HG02973 (cell line): ENCODE measurements at regions not wholly inside any gene's neighbourhood (a gene's known extent, or its start where the extent isn't known, plus 50 kb on each side); places are given as distances from the start of the nearest gene placed in this dataset.

Experiments
- ATAC-seq: cut with Tn5 transposase; IDR thresholded peaks from one replicate; pipeline ENCODE4 v1.9.1; 2021; ENCODE audit warnings: moderate library complexity; ENCODE audit not compliant: unreplicated experiment

DNA sequence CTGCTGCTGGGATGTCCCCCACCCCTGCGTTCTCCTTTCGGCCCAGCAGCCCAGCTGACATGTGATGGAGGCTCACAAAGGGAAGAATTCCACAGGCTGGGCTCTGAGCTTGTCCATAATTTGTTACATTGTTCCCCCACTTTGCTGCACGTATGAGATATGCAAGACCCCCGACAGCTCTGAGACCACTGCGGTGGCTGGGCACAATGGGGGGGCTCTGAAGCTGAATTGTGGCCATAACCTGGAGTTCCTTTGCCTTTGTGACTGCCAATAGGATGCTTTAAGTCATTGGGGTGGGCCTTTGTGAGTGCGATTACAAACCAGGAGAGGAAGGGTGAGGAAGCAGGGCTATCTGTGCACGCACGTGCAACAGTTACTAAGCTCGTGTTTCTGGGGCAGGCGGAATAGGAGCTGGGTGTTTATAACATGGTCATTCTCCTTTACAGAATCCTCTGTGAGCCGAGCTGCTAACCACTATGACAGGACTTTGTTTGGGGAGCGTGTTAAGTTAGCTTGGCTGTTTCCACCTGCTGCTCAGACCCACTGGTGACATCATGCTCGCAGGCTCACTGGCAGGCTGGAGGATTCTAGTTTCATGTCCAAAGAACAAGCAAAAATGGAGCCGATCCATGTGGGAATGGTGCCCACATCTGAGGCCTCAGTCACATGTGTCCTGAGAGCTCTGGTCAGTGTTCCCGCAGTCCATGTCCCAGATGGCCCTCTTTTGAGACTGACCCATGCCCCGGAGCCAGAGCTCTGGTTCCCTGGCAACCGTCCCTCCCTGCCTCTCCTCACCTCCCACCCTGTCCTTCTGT is 208.3 kb upstream of the SALL1 start:
- no peak for ATAC-seq

DNA sequence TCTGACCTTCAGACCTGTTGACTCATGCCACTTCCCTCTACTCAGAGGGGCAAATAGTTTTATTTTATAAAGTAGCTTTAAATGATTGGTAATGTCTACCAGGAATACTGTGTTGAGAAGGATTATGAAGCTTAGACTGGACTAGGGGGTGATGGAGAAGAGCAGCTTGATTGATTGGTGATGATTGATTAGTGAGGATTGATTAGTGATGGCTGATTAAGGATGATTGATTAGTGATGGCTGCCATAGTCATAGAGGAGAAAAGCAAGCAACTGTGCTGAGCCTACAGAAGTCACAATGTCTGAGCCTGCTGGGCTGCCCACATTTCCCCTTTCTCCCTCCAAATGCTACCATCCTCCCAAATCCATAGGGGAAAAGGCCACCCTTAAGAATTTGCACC is 206.8 kb upstream of the SALL1 start:
- no peak for ATAC-seq

DNA sequence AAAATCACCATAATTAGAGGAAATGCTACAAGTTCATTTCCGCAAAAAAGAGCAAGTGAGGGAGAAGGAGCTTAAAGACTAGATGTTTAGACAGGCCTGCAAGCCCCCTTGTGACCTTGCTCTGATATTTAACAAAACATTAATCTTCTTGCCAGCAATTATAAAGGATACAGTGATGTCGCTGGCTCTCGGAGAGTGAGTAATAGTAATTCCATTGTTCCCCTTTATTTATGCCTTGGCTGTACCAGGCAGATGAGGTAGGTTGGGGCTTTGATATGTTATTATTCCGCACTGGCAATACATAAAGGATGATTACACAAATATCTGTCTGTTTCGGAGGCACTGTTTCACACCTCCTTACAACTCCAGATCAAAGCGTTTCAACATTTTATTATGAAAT is 204.8 kb upstream of the SALL1 start:
- no peak for ATAC-seq

DNA sequence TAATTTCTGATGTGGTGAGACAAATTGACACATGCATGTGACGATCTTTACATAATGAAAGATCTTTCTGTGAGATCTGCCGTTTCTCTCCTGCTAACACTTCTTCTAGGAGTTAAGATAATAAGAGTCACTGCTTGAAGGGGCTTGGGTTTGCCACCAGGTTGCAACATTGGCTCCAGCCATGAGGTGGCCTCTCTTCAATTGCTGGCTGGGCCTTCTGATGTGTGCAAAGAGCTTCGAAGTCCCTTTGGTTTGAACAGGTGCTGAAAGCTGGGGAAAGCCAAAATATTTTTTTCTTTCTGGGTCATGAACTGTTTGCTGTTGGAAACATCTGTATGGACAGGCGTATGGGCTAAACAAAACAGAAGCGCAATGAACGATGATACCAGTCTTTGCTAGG is 204.1 kb upstream of the SALL1 start:
- ATAC-seq, result no peak

DNA sequence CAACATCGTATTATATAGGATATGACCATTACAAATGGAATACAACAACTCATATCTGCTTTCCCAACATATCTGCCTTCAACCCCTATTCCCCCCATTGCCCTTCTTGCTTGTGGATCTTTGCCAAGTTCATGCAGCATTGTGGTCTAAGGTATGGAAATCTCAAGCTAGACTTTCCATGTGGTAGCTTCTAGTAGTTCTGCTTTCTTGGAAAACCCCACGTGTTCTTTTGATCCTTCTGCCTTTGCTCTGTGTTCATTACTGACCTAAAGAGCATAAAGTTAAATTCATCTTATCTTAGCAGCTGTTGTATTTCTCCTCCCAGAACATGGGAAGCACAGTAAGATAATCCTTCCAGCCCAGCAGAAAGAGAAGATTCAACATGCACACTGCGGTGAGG is 202.0 kb upstream of the SALL1 start:
- ATAC-seq, result no peak

DNA sequence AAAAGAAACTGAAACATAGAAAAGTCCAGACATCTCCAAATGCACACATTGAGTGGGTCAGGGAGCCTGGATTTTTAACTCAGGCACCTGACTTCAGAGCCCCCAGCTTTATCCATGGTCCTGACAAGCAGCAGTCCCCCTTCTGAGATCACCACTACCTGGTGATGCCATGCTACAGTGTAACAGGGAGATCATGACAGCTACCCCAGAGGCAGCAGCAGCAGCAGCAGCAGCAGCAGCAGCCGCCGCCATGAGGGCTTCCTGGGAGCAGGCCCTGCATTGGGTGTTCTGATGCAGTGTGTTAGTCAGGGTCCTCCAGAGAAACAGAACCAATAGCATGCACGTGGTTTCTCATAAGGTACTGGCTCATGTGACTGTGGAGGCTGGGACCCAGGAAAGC is 198.6 kb upstream of the SALL1 start:
- ATAC-seq, result no peak

DNA sequence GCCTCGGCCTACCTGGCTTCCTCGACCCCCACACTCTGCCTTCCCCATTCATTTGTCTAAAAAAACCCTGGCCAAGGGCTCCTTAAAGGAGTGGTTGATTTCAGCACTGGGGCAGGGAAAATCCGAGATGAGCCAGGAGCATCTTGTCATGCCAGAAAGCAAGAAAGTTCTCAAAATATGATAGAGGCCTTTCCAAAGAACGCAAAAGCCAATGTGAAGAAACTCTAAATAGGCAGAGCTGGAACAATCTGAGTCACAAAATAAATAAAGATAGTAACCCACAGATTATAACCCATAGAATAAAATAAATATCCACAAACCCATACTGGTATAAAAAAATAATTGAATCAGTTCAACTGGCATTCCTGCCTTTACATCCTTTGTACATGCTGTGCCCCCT is 192.3 kb upstream of the SALL1 start:
- no peak for ATAC-seq

DNA sequence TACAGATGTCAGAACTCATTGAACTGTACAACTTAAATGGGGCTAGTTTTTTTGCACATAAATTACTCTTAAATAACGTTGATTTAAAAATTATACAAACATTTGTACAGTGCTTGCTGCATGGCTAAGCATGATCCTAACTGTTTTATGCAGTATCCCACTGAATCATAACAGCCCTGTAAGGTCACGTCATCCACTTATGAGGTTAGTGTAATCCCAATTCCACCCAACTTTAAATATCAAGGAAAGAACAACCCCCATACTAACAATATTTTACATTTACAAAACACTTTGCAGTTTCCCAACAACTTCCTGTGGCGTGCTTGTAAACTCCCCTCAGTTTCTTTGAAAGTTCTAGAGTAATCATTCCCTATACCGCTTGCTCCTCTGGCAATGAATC is 190.1 kb upstream of the SALL1 start:
- ATAC-seq, result no peak

DNA sequence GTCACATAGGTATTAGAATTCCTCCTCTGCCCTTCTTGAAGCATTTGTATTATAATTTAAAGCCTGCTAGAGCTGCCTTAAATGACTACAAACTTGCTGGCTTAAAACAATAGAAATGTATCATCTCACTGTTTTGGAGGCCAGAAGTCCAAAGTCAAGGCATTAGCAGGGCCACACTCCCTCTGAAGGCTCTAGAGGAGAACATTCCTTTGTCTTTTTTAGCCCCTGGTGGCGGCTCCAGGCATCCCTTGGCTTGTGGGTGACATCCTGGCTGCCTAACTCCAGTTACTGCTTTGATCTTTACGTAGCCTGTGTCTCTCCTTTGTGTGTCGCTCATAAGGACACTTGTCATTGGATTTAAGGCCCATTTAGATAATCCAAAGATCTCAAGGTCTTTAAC is 186.6 kb upstream of the SALL1 start:
- no peak for ATAC-seq

DNA sequence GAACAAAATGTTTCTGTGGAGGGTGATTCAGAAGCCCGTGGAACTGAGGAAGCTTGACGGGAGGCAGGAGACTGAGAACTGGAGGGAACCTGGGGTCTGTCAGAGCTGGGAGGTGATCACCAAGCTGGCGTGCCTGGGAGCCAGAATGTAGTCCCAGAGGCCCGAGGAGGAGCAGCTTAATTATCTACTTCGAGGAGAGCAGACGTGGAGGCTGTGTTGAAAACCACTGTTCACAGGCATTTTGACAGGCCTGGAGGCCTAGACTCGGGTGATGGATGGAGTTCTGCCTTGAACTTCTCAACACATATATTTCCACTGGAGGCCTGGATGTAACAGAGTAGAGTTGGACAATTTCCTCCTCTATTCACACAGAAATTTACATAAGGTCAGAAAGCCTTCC is 177.7 kb upstream of the SALL1 start:
- no peak for ATAC-seq

DNA sequence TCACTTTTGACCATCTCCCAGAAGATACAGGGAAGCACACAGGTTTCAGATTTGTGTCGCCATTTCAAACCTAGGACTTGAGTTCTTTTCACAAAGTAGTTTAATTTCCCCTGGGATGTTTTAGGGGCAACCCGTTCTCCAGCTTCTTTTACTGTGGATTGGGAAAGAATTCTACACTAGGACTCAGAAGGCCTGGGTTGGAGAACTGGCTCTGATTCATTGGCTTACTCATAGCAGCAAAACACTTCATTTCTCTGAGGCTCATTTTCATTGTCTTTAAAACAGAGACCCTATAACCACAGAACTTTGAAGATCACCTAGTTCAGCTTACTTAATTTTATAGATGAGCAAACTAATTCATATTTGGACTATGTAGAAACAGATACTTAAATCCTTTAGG is 175.9 kb upstream of the SALL1 start:
- no peak for ATAC-seq

DNA sequence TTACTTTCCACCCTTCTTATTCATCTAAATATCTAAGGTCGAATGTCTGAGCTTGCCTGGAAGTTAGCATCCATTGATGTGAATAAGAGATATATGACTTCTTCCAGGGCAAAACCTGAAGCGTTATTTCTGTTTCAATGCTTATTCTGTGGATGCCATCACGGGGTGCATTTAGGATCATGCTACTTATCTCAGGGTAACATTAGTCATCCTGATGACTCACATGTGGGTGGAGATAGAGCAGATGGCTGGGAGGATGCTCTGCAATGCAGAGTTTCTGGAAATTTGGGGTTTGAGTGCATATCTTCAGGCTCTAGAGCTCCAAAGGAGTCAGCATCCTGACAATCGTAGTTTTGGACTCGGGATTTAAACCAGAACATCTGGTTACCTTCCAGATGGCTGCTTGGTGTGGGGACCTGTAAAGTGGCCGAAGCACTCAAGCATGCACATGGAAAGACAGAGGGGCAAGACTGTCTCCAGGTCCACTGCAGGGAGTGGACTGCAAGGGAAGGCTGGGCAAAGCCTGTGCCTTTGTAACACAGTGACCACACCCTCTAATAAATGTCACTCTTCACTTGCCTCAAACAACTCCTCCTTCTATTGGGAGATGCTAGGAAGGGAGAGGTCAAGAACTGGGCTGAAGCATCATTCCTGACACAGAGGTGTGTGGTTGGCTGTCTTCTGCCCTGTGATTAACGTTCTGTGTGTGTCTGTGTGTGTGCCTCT is 175.2 kb upstream of the SALL1 start:
- no peak for ATAC-seq

DNA sequence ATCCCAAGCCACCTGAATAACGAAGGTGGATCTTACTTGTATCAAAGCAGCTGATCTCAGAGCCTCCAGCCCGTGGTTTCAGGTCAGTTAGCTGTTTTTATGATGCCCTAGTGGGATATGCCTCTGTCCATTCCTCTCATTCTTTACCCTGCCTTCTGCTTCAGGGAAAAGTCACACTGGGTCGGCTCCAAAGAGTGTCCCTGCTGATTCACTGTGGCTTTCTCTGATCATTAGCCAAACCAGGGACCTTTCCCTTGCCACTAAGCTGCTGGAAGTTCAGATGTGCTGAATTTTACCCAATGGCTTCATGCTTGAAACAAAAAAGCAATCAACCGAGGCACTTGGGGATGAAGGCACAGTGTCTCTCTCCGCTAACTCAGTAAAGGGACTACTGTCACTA is 170.2 kb upstream of the SALL1 start:
- no peak for ATAC-seq

DNA sequence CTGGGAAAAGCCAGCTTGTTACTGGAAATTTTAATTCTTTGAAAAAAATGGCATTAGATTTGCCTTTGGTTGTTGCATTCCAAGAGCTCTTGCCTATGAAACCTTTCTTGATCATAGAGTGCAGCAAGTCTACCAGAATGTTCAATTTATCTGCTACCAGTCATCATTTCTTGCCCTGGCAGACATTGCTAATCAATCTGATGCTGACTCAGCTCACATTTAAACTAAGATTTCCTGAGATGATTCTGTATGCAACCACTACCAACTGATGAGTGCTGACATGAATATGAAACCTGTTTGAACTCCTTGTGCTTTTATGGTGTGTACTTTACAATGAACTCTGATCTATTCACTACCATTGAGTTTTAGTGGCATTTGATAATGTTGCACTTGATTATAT is 166.5 kb upstream of the SALL1 start:
- no peak for ATAC-seq

DNA sequence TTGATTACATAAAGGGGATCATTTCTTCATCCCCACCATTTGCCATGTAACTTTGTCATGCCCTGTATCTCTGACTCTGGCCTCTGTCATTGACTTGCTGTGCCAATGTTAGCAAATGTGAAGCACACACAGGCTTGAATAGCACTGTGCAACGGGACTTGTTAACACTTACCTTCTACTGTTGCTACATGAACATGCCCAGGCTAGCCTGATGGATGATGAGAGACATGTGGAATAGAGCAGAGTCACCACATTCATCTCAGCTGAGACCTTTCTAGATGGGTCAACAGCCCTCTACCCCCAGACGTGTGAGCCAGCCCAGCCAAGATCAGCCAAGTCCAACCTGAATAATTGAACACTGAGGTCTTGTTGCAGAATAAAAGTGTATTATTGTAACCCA is 162.1 kb upstream of the SALL1 start:
- no peak for ATAC-seq

DNA sequence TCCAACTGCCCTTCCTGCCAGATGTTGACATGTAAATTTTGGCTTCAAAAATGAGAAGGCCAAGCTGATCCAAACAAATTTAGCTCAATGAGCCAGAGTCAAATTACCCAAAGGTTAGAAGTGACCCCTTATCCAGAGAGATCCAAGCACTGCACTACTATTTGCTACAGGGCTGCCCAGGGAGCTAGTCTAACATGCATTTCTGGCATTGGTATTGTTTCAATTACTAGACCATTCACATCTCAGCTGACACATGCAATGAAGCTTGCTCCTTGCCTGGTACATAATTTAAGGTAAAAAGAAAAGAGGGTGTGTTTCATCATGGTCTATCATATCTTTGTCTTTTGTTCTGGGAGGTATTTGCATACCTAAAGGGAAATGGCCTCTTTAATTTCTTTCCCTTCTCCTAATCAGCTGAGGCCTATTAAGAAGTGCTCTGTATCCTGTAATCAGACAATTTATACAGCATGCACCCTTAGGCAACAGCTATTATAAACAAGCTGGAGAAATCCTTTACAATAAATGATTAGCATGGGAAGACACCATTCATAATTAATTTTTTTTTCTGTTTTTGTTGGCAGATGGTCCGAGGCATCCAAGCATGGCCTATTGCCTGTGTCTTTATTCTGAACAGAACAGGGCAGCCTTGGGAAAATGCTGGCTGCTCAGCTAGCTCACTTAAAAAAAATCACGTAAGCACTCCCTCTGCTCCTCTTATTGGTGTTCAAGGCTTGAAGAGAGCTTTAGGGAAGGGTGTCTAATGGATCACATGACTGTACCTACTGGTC is 161.5 kb upstream of the SALL1 start:
- no peak for ATAC-seq

DNA sequence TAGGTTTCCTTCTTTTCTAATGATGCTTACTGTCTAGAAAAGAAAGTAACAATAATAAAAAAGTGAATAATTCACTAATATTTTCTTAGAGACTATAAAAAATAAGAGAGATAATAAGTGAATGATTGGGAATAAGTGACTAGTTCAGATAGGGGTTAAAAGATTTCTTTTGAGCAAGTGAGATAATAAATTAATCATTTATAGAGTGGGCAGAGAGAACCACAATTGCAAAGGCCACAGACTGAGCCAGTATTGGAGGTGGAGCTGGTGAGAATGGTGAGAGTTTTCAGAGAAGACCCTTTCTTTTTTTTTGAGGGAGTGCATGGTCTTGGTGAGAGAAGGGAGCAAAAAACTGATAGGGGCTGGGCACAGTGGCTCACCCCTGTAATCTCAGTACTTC is 159.1 kb upstream of the SALL1 start:
- no peak for ATAC-seq

DNA sequence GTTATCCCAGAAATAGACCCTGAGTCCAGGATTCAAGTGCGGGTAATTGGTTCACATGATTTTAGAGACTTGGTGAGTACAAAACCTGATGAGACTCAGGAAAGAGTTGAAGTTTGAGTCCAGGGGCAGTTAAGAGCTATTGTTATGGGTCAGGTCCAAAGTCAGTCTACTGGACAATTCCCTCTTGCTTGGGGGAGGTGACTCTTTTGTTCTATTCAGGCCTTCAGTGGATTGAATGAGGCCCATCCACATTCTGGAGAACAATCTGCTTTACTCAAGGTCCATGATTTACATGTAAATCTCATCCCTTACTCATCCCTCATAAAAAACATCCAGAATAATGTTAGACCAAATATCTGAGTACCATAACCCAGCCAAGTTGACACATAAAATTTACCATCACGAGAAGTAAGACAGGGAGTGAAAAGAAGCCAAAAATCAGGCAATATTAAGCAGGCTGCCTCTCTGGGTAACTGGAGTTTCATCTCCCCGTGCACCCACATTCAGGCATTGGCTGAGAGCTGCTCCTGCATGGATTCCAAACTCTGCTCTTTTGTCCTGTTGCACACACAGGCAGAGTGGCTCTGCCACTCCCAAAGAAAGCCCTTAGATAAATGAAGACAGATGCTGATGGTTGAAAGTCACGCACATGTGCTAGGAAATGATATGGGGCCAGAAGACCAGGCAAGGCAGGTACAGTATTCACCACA is 156.0 kb upstream of the SALL1 start:
- ATAC-seq, result no peak

DNA sequence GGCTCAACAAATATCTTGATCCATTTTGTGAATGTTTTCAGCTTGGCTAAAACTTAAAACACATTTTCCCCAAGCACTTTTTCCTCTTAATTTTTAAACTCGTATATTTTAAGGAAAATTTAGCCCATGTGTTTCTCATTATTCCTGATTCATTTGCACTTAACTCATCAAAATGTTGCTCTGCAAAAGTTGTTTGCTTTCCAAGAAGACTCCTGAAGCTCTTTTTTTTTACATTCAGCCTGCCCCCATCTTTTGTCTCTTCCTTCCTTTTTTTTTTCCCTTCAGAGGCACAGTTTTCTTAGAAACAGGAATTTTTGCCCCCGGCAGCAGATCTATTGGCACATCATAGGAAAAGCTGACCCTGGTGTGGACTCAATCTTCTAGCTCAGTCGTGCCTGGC is 155.0 kb upstream of the SALL1 start:
- ATAC-seq, result no peak

DNA sequence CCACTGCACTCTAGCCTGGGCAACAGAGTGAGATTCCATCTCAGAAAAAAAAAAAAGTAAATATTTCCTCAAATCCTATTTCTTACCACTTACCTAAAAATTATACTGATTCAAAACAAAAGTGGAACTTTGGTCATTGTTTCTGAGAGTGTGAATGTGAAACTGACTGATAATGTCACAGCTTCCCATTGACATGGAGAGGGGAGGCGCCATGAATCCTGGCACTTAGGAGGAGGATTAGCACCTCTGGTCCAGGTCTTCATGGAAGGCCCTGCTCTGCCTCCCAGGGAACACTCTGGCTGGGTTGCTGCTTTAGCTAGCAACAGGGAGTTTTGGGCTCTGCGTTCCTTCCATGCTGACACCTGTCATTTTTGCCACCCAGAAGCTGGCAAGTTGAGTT is 154.3 kb upstream of the SALL1 start:
- ATAC-seq, result no peak

DNA sequence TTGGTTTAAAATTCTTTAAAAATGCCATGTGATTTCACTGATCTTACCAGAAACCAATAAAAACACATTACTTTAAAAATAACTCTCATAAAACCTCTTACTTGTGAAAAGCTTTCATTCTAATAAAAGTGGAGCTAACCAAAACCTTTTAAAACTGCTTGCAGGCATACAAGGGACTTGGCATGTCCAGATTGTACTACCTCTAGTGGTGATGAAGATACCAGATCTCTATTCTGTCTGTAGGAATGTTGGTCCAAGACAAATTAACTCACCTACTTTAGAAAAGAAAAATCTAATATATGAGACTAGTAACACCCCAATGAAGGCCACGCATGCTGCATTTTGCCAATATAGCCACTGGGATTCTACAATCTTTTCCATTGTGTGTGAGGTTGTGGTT is 151.0 kb upstream of the SALL1 start:
- no peak for ATAC-seq
